Stimulated activated CD8-positive, alpha-beta memory T cell treated with anti-CD3 and anti-CD28 coated beads, Interleukin-15, amount 100 ng/mL, for 4 hours (primary cell): ENCODE measurements at regions not wholly inside any gene's neighbourhood (a gene's known extent, or its start where the extent isn't known, plus 50 kb on each side); places are given as distances from the start of the nearest gene placed in this dataset.
"Not testable (repeated sequence)": the region's sequence is repeated elsewhere in the genome, so short reads cannot be mapped to it uniquely, and the experiment has no call there.

Source experiments
- DNase-seq, 2 donors: peaks; one replicate each; pipeline ENCODE4 v3.0.0-alpha.2; 2020; ENCODE audit warnings: low read depth in 2 of 2

GRCh38 chr14:105774585-105775348 is 248.4 kb downstream of the TMEM121 start:
- not testable (repeated sequence) for DNase-seq

GRCh38 chr14:105775349-105775923 is 249.1 kb downstream of the TMEM121 start:
- DNase-seq = not testable (repeated sequence)

DNA sequence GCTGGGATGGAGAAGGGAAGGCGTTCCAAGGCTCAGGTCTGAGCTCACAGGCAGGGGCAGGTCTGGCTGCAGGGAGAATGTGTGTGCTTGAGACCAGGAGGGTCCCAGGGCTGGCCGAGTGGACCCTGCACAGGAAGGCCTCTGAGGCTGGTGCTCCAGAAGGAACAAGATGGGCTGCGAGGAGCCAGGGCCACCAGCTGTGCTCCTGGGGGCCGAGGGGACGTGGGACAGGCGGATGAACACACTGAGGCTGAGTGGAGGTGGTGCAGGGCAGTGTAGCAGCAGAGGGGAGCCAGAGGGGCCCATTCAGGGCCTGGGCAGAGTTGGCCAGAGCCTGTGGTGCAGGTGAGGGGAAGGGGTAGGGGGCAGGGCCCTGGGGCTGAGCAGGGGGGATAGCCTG is 249.7 kb downstream of the TMEM121 start:
- DNase-seq = not testable (repeated sequence)

DNA sequence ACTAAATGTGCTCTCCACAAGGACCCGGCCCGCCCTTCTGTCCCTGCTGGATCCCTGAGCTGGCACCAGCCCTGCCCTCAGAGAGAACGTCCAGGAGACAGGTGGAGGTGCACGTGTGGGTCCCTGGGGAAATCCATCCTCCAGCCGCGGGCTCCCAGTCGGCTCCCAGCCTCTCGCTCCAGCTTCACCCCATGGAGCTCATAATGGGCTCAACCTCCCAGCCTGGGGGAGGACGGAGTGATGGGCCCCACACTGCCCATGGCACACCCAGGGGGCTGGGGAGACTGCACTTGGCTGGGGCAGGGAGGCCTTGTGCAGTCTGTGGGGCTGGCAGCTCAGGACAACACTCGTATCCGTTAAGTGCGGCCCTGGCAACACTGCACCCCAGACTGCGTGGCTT is 250.5 kb downstream of the TMEM121 start:
- DNase-seq = no peak

- no peak for DNase-seq
Measured at GRCh38 chr14:105783707-105784106, 257.3 kb downstream of the TMEM121 start.

DNA sequence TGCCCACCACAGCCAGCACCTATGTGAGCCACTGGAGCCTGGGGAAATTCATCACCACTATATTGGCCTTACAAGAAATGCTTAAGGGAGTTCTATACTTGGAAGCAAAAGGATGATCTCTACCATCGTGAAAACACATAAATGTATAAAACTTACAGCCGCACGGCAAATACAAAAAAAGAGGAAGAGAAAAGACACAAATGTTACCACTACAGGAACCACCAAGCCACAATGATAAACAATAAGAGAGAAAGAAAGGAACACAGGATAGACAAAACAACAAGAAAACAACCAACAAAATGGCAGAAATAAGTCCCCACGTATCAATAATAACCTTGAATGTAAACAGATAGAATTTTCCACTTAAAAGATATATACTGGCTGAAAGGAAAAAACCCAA is 267.5 kb downstream of the TMEM121 start:
- DNase-seq = no peak

DNA sequence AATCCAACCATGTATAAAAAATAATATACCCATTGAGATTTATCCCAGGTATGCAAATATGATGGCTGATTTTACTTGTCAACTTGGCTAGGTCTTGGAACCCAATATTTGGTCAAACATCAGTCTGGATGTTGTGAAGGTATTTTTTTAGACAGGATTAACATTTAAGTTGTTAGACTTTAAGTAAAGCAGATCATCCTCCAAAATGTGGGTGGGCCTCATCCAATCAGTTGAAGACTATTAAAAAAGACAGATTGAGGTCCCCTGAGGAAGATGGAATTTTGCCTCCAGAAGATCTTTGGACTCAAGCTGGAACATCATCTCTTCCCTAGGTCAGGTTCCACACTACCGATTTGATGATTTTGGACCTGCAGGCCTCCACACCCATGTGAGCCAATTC is 271.2 kb downstream of the TMEM121 start:
- DNase-seq = no peak

GRCh38 chr14:105805701-105806100 is 279.3 kb downstream of the TMEM121 start:
- no peak for DNase-seq

DNA sequence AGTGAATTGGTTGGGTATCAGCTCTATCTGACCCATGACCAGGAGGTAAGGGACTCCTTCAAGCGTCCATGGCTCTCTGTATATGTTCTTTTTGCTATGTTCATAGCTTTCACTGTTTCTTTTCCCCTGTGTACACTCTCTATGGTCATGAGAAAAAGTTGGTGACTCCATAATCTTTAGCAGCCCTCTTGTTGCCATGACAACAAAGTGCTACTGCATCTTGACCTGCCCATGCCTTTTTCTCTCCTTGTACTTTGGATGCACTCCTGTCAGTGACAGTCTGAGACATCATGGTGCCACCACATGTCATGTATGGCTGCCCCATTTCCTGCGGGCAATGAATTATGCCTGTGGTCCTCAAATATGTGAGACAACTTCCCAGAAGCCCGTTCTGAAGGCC is 280.2 kb downstream of the TMEM121 start:
- no peak for DNase-seq

DNA sequence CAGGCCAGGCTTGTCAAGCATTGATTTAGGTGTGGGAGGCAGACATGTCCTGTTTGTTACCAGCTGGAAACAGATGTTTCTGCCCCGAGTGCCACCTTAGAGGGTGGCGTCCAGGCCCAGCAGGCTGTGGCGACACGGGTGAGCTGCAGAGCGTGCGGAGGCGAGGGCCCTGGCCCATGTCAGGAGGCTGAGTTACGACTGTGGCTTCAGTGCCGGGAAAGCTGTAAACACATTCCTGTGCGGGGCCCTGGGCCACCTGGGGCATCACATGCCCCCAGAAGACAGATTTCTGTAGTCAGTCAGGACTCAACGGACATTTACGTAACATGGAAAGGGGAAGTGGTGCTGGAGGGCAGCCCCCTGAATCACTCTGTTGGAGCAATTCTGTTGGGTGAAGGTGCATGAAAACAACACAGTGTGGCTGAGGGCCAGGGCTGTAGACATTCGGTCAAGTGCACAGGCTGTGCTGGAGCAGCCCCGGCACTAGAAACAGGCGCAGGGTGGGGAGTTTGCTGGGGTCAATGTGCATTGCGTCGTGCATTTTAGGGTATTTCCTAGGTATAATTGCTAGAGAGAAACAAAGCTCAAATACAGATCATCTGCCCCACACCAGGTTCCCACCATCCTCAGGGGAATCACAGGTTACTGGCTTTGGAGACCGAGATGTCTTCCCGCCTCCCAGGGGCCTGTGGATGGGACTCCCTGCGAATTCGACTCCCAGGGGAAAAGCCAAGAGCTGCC is 291.8 kb downstream of the TMEM121 start:
- no peak for DNase-seq

DNA sequence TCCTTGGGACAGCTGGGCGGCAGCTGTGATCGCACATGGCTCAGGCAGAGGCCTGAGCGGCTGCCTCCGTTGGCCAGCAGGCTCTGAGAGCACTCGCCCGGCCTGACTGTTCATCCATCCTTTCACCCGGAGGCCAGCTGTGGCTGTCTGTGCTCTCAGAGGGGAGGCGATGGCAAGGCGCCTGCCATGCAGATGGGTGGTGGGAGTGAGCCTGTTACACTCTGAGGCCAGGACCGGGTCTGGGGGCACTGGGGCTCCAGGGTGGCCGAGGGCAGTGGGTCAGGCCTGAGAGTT is 292.3 kb downstream of the TMEM121 start:
- DNase-seq = no peak

GRCh38 chr14:105830171-105830570 is 303.8 kb downstream of the TMEM121 start:
- no peak for DNase-seq

DNA sequence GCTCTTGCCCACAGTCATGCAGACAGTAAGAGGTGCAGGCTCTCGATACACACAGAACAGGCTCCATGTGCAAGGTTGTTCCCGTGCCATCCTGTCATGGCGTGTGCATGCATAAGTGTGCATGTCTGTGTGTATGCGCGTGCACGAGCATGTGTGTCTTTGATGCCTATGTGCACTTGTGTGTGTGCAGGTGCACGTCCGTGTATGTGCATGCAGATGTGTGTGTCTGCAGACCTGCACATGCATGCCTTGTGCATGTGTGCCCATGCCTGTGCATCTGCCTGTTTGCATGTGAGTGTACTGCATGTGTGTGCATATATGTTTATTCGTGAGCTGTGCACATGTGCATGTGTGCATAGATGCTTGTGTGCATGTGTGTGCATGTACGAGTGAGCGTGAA is 309.8 kb downstream of the TMEM121 start:
- no peak for DNase-seq

- no peak for DNase-seq
Measured at GRCh38 chr14:105836730-105837129, 310.3 kb downstream of the TMEM121 start.

GRCh38 chr14:105837349-105838063 is 311.1 kb downstream of the TMEM121 start:
- no peak for DNase-seq

GRCh38 chr14:105838107-105838506 is 311.7 kb downstream of the TMEM121 start:
- DNase-seq = no peak

DNA sequence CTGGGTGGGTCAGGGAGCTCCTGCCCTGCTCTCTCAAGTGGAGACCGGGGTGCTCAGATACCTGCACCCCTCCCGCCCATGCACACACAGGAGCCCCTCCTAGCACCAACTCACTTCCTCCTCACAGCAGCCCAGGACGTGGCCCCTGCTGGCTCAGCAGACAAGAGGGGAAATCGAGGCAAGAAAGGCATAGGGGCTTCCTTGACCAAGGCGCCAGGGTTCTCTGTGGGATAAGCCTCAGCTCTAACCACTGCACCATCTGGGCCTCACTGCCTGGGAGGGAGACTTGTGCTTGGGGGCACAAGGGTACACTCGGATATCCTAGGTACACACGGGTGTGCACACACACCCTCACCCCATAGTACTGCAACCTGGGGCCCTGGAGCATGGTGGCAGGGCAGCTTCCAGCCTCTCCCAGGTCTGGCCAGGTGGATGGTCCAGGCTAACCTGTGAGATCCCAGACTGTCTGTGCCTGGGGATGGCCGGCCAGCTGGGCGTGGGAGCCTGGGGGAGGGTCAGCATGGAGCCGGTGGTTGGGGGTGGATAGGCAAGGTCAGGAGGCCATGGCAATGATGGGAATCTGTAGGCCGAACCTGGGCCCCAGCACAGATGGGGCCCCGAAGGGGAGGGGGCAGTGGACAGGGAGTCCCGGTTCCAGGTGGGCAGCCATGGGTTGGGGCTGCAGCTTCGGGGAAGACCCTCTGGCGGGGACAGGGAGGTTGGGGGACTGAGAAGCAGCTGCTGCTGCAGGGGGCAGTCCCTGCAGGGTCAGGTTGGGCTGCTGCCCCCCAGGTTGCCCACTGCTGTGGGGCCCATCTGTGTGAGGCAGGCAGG is 312.4 kb downstream of the TMEM121 start:
- no peak for DNase-seq

GRCh38 chr14:105839425-105840265 is 313.3 kb downstream of the TMEM121 start:
- DNase-seq = no peak

DNA sequence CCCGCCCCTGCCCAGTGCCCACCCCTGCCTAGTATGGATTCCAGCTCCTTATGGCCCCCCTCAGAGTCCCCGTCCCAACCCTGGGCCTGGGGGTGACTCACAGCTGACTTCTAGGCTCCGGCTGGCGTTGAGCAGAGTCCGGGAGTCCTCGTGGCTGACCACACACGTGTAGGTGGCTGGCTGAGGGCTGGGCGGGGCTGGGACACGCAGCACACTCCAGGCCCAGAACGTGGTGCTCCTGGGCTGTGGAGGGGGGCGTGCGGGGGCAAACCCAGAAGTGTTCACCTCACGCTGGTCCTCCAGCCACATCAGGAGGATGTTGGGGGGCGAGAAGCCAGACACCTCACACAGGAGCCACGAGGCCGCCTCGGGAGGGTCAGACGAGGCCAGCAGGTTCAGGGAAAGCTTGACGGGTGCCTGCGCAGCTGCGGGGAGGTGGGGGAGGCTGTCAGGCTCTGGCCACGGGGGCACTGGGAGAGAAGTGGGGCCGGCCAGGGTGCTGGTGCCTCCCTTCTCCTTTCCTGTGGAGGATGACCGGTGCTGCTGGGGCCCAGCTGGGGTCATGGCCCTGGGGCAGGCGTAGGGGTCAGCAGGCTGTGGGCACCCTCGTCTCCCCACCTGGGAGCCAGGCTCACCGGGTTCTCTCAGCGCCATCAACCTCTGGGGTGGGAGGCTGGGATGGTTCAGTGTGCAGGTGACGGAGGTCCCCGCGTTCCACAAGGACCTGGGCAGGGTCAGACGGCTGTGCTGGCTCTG is 314.1 kb downstream of the TMEM121 start:
- no peak for DNase-seq
